WI38 (cell line): ENCODE measurements at regions not wholly inside any gene's neighbourhood (a gene's known extent, or its start where the extent isn't known, plus 50 kb on each side); places are given as distances from the start of the nearest gene placed in this dataset.

Source experiments
- H3K4me3 ChIP-seq: 2 replicates; pipeline ENCODE4 v1.5.1; 2011; ENCODE audit warnings: low read depth, mild to moderate bottlenecking, control low read depth, low read length
- TF ChIP-seq, protein P1 (sequence below): IDR thresholded peaks from 2 replicates; pipeline ENCODE4 v1.5.1; 2012; ENCODE audit warnings: low read depth, mild to moderate bottlenecking, control low read depth, low read length

DNA sequence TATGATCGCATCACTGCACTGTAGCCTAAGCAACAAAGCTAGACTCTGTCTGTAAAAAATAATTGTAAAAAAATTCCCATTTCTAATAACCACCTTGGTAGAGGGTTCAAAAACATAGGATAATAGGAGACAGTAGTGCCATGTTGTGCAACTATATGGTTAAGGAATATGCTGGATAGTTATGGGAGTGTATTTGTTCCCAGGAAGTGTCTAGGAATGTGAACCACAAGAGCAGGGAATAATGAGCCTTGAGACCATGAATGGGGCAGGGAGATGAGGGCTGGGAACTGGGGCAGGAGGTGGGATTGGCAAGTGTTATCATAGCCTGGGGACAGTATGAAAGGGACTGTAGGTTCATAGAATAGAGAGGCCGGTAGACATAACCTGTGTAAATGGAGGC lies 50.4 kb downstream of the RUSC2 start:
- peak overlapping the region; percentile 64 for H3K4me3 ChIP-seq

DNA sequence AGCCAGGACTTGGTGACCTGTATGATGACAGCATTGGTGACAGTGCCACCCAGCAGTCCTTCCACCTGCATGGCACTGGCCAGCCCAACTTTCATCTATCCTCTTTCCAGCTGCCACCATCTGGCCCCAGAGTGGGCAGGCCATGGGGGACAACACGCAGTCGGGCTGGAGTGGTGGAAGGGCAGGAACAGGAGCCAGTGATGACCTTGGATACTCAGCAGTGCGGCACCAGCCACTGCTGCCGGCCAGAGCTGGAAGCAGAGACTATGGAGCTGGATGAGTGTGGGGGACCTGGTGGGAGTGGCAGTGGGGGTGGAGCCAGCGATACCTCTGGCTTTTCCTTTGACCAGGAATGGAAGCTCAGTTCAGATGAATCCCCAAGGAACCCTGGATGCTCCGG lies 56.9 kb downstream of the RUSC2 start:
- H3K4me3 ChIP-seq: no peak overlapping the region
- TF ChIP-seq, protein P1, sequence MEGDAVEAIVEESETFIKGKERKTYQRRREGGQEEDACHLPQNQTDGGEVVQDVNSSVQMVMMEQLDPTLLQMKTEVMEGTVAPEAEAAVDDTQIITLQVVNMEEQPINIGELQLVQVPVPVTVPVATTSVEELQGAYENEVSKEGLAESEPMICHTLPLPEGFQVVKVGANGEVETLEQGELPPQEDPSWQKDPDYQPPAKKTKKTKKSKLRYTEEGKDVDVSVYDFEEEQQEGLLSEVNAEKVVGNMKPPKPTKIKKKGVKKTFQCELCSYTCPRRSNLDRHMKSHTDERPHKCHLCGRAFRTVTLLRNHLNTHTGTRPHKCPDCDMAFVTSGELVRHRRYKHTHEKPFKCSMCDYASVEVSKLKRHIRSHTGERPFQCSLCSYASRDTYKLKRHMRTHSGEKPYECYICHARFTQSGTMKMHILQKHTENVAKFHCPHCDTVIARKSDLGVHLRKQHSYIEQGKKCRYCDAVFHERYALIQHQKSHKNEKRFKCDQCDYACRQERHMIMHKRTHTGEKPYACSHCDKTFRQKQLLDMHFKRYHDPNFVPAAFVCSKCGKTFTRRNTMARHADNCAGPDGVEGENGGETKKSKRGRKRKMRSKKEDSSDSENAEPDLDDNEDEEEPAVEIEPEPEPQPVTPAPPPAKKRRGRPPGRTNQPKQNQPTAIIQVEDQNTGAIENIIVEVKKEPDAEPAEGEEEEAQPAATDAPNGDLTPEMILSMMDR: no peak

More for the DNA sequence above, 50.4 kb downstream of the RUSC2 start:
- TF ChIP-seq, protein P1: no peak

DNA sequence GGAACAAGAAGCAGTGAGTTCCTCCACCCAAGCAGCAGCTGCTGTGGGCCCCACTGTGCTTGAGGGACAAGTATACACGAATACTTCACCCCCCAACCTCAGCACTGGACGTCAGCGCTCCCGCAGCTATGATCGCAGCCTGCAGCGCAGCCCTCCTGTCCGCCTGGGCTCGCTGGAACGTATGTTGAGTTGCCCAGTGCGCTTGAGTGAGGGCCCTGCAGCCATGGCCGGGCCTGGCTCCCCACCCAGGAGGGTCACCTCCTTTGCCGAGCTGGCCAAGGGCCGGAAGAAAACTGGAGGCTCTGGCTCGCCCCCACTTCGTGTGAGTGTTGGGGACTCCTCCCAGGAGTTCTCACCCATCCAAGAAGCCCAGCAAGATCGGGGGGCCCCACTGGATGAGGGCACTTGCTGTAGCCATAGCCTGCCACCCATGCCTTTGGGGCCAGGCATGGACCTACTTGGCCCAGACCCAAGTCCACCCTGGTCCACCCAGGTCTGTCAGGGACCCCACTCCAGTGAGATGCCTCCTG lies 57.1 kb upstream of the TESK1 start:
- TF ChIP-seq, protein P1: no peak
- H3K4me3 ChIP-seq: no peak overlapping the region

DNA sequence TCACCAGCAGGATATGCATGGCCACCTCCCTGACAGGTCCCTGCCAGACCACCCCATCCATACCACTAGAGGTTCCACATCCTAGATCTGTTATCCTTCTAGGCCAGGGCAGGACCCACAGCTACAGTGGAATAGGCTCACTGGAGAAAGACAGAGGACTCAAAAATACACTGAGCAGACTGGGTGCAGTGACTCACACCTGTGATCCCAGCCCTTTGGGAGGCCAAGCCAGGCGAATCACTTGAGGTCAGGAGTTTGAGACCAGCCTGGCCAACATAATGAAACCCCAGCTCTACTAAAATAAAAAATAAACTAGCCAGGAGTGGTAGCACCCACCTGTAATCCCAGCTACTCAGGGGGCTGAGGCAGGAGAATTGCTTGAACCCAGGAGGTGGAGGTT lies 56.5 kb upstream of the TESK1 start:
- TF ChIP-seq, protein P1: no peak
- H3K4me3 ChIP-seq: no peak overlapping the region

DNA sequence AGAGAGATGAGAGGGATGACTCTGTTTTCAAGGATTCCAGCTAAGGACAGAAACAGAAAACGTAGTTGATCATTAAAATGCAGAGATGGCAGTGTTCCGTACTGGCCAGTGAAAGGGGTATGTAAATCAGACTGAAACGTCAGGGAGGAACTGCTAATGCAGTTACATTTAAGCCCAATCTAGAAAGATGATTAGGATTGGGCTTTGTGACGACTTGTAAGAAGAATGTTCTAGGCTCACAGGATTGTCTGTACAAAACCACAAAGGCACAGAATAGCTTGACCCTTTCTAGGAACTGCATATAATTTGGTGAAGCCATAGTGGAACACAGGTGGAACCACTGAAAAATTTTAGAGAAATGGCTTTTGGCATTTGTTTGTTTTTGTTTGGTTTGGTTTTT lies 55.6 kb upstream of the TESK1 start:
- H3K4me3 ChIP-seq: no peak overlapping the region
- TF ChIP-seq, protein P1: no peak

DNA sequence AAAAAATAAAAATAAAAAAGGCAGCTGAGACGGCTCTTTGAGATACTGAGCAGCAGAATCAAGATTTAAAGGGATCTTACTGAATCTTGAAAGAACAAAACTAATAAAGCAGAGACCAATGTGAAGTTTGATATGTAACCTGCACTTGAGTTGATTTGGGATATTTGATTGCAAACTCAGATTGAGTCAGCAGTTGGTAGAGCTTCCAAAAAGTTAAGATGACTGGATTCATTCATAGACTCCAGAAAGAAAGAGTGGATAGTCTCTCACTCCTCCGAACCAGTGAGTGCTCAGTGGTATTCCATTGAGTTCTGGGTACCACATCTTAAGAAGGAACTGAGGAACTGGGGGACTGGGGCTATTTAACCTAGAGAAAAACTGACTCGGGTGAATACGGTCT lies 52.7 kb upstream of the TESK1 start:
- TF ChIP-seq, protein P1: no peak
- H3K4me3 ChIP-seq: no peak overlapping the region

DNA sequence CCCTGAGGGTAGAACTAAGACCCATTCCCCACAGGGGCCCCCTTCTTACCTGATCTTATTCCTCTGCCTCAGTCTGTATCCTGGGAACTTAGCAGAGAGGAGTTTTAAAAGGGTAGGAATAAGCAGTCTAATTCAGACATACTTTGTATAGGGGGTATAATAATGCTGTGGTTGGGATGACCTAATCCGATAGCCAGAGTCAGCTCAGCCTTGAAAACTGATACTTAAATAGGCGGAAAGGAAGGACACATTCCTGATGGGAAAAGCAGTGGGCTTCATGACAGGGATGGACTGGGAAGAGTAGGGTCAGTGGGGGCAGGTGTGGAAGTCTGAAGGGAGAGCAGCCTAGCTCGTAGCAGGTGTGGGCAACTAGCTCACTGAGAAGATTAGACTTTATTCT lies 52.2 kb upstream of the TESK1 start:
- H3K4me3 ChIP-seq: no peak overlapping the region
- TF ChIP-seq, protein P1: no peak
